CD14-positive monocyte (primary cell): ENCODE measurements at regions not wholly inside any gene's neighbourhood (a gene's known extent, or its start where the extent isn't known, plus 50 kb on each side); places are given as distances from the start of the nearest gene placed in this dataset.

ENCODE experiments used
- DNase-seq, 3 donors: peaks; one replicate each; pipeline ENCODE4 v3.0.0-alpha.2; 2011 to 2022
- H2AFZ ChIP-seq: 2 replicates; pipeline ENCODE4 v1.6.0; 2012; ENCODE audit warnings: mild to moderate bottlenecking, low read depth, low read length, inconsistent platforms; ENCODE audit not compliant: insufficient read depth, poor library complexity, severe bottlenecking
- H3K27ac ChIP-seq, 2 donors: 1 replicate in 1 of 2; 2 replicates in 1 of 2; pipeline ENCODE4 v1.5.1; 2012 to 2013; ENCODE audit warnings: low read length in 2 of 2, control low read depth in 1 of 2, inconsistent platforms in 1 of 2, low read depth in 1 of 2, mild to moderate bottlenecking in 1 of 2
- H3K27me3 ChIP-seq, 2 donors: one replicate each; pipeline versions ENCODE4 v1.6.0 to v1.6.1; 2011 to 2013; ENCODE audit warnings: low read length in 2 of 2; ENCODE audit not compliant: control insufficient read depth in 2 of 2, insufficient read depth in 2 of 2
- H3K36me3 ChIP-seq, 2 donors: replicated peaks in 1 of 2; 1 replicate in 1 of 2; 2 replicates in 1 of 2; pipeline versions ENCODE4 v1.5.1 to v1.6.1; 2012 to 2013; ENCODE audit warnings: low read length in 2 of 2, control low read depth in 1 of 2, inconsistent platforms in 1 of 2, mild to moderate bottlenecking in 1 of 2; ENCODE audit not compliant: insufficient read depth in 2 of 2, control insufficient read depth in 1 of 2
- H3K4me1 ChIP-seq, 2 donors: 1 replicate in 1 of 2; 2 replicates in 1 of 2; pipeline versions ENCODE4 v1.5.1 to v1.6.1; 2012 to 2013; ENCODE audit warnings: low read length in 2 of 2, control low read depth in 1 of 2, inconsistent platforms in 1 of 2, mild to moderate bottlenecking in 1 of 2, moderate library complexity in 1 of 2; ENCODE audit not compliant: insufficient read depth in 2 of 2, control insufficient read depth in 1 of 2
- H3K4me2 ChIP-seq: replicated peaks from 2 replicates; pipeline ENCODE3; 2012; ENCODE audit warnings: low read length, moderate library complexity, mild to moderate bottlenecking; ENCODE audit not compliant: poor library complexity, severe bottlenecking; ENCODE audit errors: extremely low read depth
- H3K4me3 ChIP-seq, 3 experiments: fragments of 200-600 bp in 1 of 3; sonication (generic) in 1 of 3; replicated peaks in 1 of 3; 1 replicate in 2 of 3; 2 replicates in 1 of 3; pipeline ENCODE4 v1.5.1; 2011 to 2013; ENCODE audit warnings: low read length in 3 of 3, mild to moderate bottlenecking in 3 of 3, control low read depth in 2 of 3, low read depth in 2 of 3, inconsistent platforms in 1 of 3, moderate library complexity in 1 of 3
- H3K79me2 ChIP-seq: 2 replicates; pipeline ENCODE4 v1.6.0; 2012; ENCODE audit warnings: mild to moderate bottlenecking, control low read depth, inconsistent platforms, low read length, moderate library complexity; ENCODE audit not compliant: insufficient read depth
- H3K9ac ChIP-seq: 2 replicates; pipeline ENCODE4 v1.6.0; 2017; ENCODE audit warnings: low read length, mild to moderate bottlenecking; ENCODE audit not compliant: insufficient read depth, poor library complexity, severe bottlenecking
- H3K9me3 ChIP-seq, 2 donors: replicated peaks in 1 of 2; 1 replicate in 1 of 2; 2 replicates in 1 of 2; pipeline versions ENCODE4 v1.5.1 to v1.6.1; 2012 to 2013; ENCODE audit warnings: low read length in 2 of 2, control low read depth in 1 of 2; ENCODE audit not compliant: control insufficient read depth in 1 of 2, insufficient read depth in 1 of 2
- H4K20me1 ChIP-seq: 2 replicates; pipeline ENCODE4 v1.6.0; 2012; ENCODE audit warnings: mild to moderate bottlenecking, low read length, control low read depth, moderate library complexity; ENCODE audit not compliant: insufficient read depth
- H3K27ac Mint-ChIP-seq, 7 donors: one replicate each; pipeline ENCODE4 v1.8.0; 2020; ENCODE audit warnings: mild to moderate bottlenecking in 7 of 7, mixed read lengths in 7 of 7, moderate library complexity in 6 of 7, inconsistent platforms in 2 of 7
- H3K27me3 Mint-ChIP-seq, 3 donors: one replicate each; pipeline ENCODE4 v1.8.0; 2021 to 2022; ENCODE audit warnings: low read depth in 3 of 3, mild to moderate bottlenecking in 3 of 3, mixed read lengths in 3 of 3, moderate library complexity in 3 of 3, inconsistent platforms in 1 of 3
- H3K36me3 Mint-ChIP-seq, 2 donors: one replicate each; pipeline ENCODE4 v1.8.0; 2020; ENCODE audit warnings: mixed read lengths in 2 of 2, inconsistent platforms in 1 of 2, mild to moderate bottlenecking in 1 of 2
- H3K4me1 Mint-ChIP-seq: one replicate; pipeline ENCODE4 v1.8.0; 2020; ENCODE audit warnings: mild to moderate bottlenecking, mixed read lengths
- H3K4me3 Mint-ChIP-seq, 2 donors: one replicate each; pipeline ENCODE4 v1.8.0; 2020; ENCODE audit warnings: mild to moderate bottlenecking in 2 of 2, mixed read lengths in 2 of 2, moderate library complexity in 1 of 2
- H3K9me3 Mint-ChIP-seq, 7 donors: one replicate each; pipeline ENCODE4 v1.8.0; 2020 to 2022; ENCODE audit warnings: mixed read lengths in 7 of 7, mild to moderate bottlenecking in 6 of 7, moderate library complexity in 6 of 7, inconsistent platforms in 2 of 7
- CTCF ChIP-seq: fragments of 200-600 bp; IDR thresholded peaks from one replicate; pipeline ENCODE4 v1.8.0; 2022; ENCODE audit warnings: antibody characterized with exemption, mild to moderate bottlenecking
- WGBS: methylation state at CpG from one replicate; pipeline ENCODE4 v1.1.5; 2013; ENCODE audit warnings: missing lambda C conversion rate; ENCODE audit not compliant: insufficient coverage; 5-methylcytosine and 5-hydroxymethylcytosine counted together
- intact Hi-C, 2 donors: fragments of 100-400 bp; cut with micrococcal nuclease; formaldehyde crosslinking; loops; one replicate each; pipeline versions ENCODE4 v1.15.0 to v1.15.1; 2023

- Histone ChIP-seq H4K20me1 (no peaks in the 10 kb centered on the region), H3K79me2 (no peaks in the 10 kb centered on the region), H3K27me3 (no peaks in the 10 kb centered on the region), H3K4me1 (no peaks in the 10 kb centered on the region), H3K4me2 (no peak overlapping the region), H3K27ac (no peak overlapping the region), H3K9ac (no peak overlapping the region), H3K9me3 (no peaks in the 10 kb centered on the region), H3K4me3 (no peak overlapping the region), H2AFZ (no peak overlapping the region), H3K36me3 (no peaks in the 10 kb centered on the region)
- WGBS: 76% methylated on average over 4 of the region's 8 CpGs
- no peak overlapping the region for H3K27ac Mint-ChIP-seq
- H3K4me3 Mint-ChIP-seq: no peak overlapping the region
- H3K9me3 Mint-ChIP-seq: no peaks in the 10 kb centered on the region
- no peak for TF ChIP-seq CTCF
- no peaks in the 10 kb centered on the region for H3K36me3 Mint-ChIP-seq
- intact Hi-C loops: no loop called here
- no peaks in the 10 kb centered on the region for H3K4me1 Mint-ChIP-seq
- peaks cover 2% of the 10 kb centered on the region in 3 donors for H3K27me3 Mint-ChIP-seq
- no peak for DNase-seq
These were observed 131.0 kb upstream of the KLHL25 start for GRCh38 chr15:85925649-85926237.

- Mint-ChIP-seq H3K4me3 (no peak overlapping the region), H3K27me3 (peaks cover 2% of the 10 kb centered on the region in 3 donors), H3K9me3 (no peaks in the 10 kb centered on the region), H3K36me3 (no peaks in the 10 kb centered on the region), H3K4me1 (no peaks in the 10 kb centered on the region), H3K27ac (no peak overlapping the region)
- no peak overlapping the region for H3K4me3 ChIP-seq
- DNase-seq: no peak
- H2AFZ ChIP-seq: no peak overlapping the region
- WGBS: no CpG with 5 or more reads among the region's 1 CpG
- no peak overlapping the region for H3K4me2 ChIP-seq
- H3K4me1 ChIP-seq: no peaks in the 10 kb centered on the region
- TF ChIP-seq CTCF: no peak
- H3K27me3 ChIP-seq: no peaks in the 10 kb centered on the region
- no peaks in the 10 kb centered on the region for H4K20me1 ChIP-seq
- H3K9ac ChIP-seq: no peak overlapping the region
- H3K27ac ChIP-seq: no peak overlapping the region
- no peaks in the 10 kb centered on the region for H3K79me2 ChIP-seq
- H3K36me3 ChIP-seq: no peaks in the 10 kb centered on the region
- H3K9me3 ChIP-seq: no peaks in the 10 kb centered on the region
- intact Hi-C loops: no loop called here
These were observed 132.1 kb upstream of the KLHL25 start for GRCh38 chr15:85926834-85927233.
